Non-pigmented ciliary epithelial cell (primary cell): ENCODE measurements at regions not wholly inside any gene's neighbourhood (a gene's known extent, or its start where the extent isn't known, plus 50 kb on each side); places are given as distances from the start of the nearest gene placed in this dataset.
A peak's percentile ranks its signal among the peaks of the same experiment; 100 is the strongest.

Experiments used
- DNase-seq: peaks from one replicate; pipeline ENCODE4 v3.0.0-alpha.2; 2010; ENCODE audit warnings: low read depth

- DNase-seq: no peak
Measured at GRCh38 chr6:30272032-30272431, 54.7 kb upstream of the TRIM39 start.

DNA sequence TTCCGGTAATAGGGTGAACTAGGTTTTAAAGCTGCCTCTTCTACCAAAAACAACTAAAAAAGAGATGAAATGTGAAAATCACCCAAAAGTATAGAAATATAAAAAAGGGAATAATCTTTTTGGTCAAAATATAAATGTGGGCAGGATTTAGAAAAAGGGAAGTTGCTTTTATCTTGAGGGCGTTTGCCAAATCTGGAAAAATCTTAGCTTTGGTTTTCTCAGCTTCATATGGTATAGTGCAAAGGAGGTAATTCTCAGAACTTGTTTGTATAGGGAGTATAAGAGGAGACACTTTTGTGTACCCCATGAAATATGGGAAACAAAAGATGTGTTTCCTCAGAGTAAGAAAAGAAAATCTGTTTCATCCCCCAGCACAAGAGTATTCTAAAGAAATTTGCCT is 54.2 kb upstream of the TRIM26 start:
- DNase-seq: no peak

- DNase-seq: no peak
Measured at GRCh38 chr6:30265594-30265993, 52.4 kb upstream of the TRIM26 start.

GRCh38 chr6:30265181-30265580 is 52.0 kb upstream of the TRIM26 start:
- DNase-seq: no peak

DNA sequence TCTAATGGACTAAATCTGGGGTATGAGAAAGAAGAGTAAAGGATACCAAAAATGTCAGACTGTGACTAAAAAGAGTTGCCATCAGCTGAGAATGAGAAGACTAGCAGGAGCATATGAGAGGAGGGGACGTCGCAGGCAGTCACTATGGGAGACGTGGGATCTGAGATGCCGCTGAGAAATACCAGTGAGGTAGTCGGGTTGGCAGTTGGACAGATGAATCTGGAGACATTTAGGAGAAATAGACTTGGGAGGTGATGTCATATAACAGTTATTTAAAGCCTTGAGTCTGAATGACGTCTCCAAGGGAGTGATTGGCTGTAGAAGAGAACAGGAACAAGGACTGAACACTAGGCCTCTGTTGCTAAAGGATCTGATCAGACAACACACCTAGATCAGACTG is 51.5 kb upstream of the TRIM26 start:
- peak; percentile 34 for DNase-seq

GRCh38 chr6:30263734-30264133 is 50.5 kb upstream of the TRIM26 start:
- DNase-seq: peak; percentile 20
